Cardiac muscle cell (in vitro differentiated cells and primary cell): ENCODE measurements at regions not wholly inside any gene's neighbourhood (a gene's known extent, or its start where the extent isn't known, plus 50 kb on each side); places are given as distances from the start of the nearest gene placed in this dataset.
"Not testable (repeated sequence)": the region's sequence is repeated elsewhere in the genome, so short reads cannot be mapped to it uniquely, and the experiment has no call there.

Experiments
- DNase-seq, 2 donors: peaks; one replicate each; pipeline versions ENCODE4 v3.0.0 to v3.0.0-alpha.2; 2010 to 2017; ENCODE audit warnings: low read depth in 1 of 2, low spot score in 1 of 2
- H3K27ac ChIP-seq: fragments of 200-600 bp; sonication (generic); 2 replicates; pipeline ENCODE4 v1.5.1; 2016
- H3K27me3 ChIP-seq: fragments of 200-600 bp; sonication (generic); 2 replicates; pipeline ENCODE4 v1.6.0; 2016; ENCODE audit warnings: control low read depth
- H3K36me3 ChIP-seq: fragments of 200-600 bp; sonication (generic); 2 replicates; pipeline ENCODE4 v1.5.1; 2016; ENCODE audit warnings: control low read depth
- H3K4me1 ChIP-seq: fragments of 200-600 bp; sonication (generic); 2 replicates; pipeline ENCODE4 v1.8.1; 2017; ENCODE audit warnings: low read depth, mild to moderate bottlenecking, mixed run types
- H3K4me3 ChIP-seq: fragments of 200-600 bp; sonication (generic); 2 replicates; pipeline ENCODE4 v1.5.1; 2016; ENCODE audit warnings: mild to moderate bottlenecking
- H3K9me3 ChIP-seq: fragments of 200-600 bp; sonication (generic); 2 replicates; pipeline ENCODE4 v1.5.1; 2017; ENCODE audit warnings: low read depth, mild to moderate bottlenecking, control low read depth
- TF ChIP-seq, protein P1 (sequence below): IDR thresholded peaks from 2 replicates; pipeline ENCODE4 v1.5.1; 2012; ENCODE audit warnings: low read depth, mild to moderate bottlenecking, low read length

- no peaks in the 10 kb centered on the region for H3K27me3 ChIP-seq
- no peaks in the 10 kb centered on the region for H3K36me3 ChIP-seq
- H3K9me3 ChIP-seq = no peaks in the 10 kb centered on the region
- TF ChIP-seq, protein P1, sequence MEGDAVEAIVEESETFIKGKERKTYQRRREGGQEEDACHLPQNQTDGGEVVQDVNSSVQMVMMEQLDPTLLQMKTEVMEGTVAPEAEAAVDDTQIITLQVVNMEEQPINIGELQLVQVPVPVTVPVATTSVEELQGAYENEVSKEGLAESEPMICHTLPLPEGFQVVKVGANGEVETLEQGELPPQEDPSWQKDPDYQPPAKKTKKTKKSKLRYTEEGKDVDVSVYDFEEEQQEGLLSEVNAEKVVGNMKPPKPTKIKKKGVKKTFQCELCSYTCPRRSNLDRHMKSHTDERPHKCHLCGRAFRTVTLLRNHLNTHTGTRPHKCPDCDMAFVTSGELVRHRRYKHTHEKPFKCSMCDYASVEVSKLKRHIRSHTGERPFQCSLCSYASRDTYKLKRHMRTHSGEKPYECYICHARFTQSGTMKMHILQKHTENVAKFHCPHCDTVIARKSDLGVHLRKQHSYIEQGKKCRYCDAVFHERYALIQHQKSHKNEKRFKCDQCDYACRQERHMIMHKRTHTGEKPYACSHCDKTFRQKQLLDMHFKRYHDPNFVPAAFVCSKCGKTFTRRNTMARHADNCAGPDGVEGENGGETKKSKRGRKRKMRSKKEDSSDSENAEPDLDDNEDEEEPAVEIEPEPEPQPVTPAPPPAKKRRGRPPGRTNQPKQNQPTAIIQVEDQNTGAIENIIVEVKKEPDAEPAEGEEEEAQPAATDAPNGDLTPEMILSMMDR = no peak
- H3K27ac ChIP-seq = no peak overlapping the region
- peaks cover 25% of the 10 kb centered on the region for H3K4me1 ChIP-seq
- DNase-seq = no peak
- no peak overlapping the region for H3K4me3 ChIP-seq
Observed at GRCh38 chr1:234914606-234915290, 213.9 kb downstream of the TOMM20 start.

DNA sequence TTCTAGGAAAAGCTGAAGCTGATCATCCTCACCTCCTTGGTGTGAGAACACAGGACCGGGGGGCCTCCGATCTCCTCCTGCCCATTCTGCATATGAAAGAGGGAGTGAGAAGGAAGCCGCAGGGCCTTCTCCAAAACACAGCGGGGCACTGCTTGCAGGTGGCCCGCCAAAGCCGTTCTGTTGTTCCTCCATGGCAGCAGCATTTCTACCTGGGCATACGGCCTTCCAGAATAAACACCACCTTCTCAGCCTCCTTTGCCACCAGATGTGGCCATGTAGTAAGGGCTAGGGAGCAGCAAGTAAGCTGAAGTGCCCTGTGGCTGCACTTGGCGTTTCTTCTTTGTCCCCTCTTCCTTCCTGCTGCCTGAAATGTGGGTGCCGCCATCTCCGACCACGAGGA lies 214.9 kb downstream of the TOMM20 start:
- no peak for DNase-seq
- Histone ChIP-seq H3K9me3 (no peaks in the 10 kb centered on the region), H3K36me3 (no peaks in the 10 kb centered on the region), H3K27ac (no peak overlapping the region), H3K4me1 (peaks cover 20% of the 10 kb centered on the region), H3K27me3 (no peaks in the 10 kb centered on the region), H3K4me3 (no peak overlapping the region)
- TF ChIP-seq, protein P1 = no peak

DNA sequence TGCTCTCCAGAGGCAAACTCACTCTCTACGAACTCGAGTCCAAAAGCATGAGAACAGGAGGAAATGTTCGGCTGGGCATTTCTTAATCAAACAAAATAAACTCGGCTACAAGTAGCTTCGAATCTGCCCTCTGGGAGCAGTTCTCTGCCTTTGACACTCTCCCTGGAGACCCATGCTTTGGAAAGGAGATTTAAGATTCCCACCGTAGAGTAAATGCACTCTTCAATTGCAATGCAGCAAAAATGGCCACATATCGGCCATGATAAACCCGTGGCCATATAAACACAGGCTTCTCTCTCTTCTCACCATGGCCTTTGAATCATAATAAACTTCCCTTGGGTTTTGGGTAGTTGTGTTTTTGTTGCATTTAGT lies 215.4 kb downstream of the TOMM20 start:
- TF ChIP-seq, protein P1 = no peak
- H3K4me1 ChIP-seq = peaks cover 15% of the 10 kb centered on the region
- no peaks in the 10 kb centered on the region for H3K36me3 ChIP-seq
- no peak overlapping the region for H3K27ac ChIP-seq
- DNase-seq = no peak
- H3K9me3 ChIP-seq = no peaks in the 10 kb centered on the region
- H3K4me3 ChIP-seq = no peak overlapping the region
- no peaks in the 10 kb centered on the region for H3K27me3 ChIP-seq

DNA sequence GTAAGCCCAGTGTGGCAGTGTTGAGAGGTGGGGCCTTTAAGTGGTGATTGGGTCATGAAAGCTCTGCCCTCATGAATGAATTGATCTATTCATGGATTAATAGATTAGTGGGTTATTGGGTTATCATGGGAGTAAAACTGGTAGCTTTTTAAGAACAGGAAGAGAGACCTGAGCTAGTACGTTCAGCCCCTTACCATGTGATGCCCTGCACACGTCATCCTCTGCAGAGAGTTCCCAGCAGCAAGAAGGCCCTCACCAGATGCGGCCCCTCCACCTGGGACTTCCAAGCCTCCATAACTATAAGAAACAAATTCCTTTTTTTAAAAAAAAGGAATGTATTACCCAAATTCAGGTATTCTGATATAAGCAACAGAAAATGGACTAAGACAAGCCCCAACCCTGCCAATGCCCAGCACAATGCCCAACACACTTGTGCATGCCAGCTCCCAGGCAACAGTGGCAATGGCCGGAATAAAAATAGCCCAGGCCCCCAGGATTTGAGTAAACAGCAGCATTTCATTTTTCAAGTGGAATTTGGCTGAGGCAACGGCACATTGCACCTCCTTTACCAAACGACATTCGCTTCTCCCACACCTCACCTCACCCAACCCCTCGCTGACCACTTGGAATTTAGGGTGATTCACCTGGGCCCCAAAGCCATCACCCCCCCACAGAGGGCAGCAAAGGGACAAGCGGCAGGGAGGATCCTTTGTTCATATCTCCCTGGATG lies 215.9 kb downstream of the TOMM20 start:
- Histone ChIP-seq H3K4me1 (peaks cover 14% of the 10 kb centered on the region), H3K27me3 (no peaks in the 10 kb centered on the region), H3K9me3 (no peaks in the 10 kb centered on the region), H3K4me3 (no peak overlapping the region), H3K36me3 (no peaks in the 10 kb centered on the region), H3K27ac (no peak overlapping the region)
- TF ChIP-seq, protein P1 = no peak
- DNase-seq = no peak

DNA sequence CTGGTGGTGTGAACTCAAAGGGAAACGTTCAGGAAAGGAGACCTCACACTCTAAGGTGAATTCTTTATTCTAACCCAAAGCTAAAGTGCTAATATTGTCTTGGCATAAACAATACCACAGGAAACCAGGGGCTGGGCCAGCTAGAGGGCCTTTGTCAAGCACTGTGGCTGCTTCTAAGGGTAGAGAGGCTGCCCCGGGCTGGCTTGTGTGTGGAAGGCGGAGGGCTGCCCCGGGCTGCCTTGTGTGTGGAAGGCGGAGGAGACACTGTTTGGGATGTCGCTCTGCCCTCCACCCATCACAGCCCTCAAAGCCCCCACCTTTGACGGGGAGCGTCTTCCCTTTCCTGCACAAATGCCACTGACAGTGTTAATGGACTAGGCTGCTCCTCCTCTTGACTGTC lies 216.8 kb downstream of the TOMM20 start:
- no peak overlapping the region for H3K4me3 ChIP-seq
- peaks cover 17% of the 10 kb centered on the region for H3K4me1 ChIP-seq
- TF ChIP-seq, protein P1 = no peak
- H3K36me3 ChIP-seq = no peaks in the 10 kb centered on the region
- DNase-seq = no peak
- H3K27me3 ChIP-seq = no peaks in the 10 kb centered on the region
- no peaks in the 10 kb centered on the region for H3K9me3 ChIP-seq
- no peak overlapping the region for H3K27ac ChIP-seq

- not testable (repeated sequence) for H3K27ac ChIP-seq, H3K9me3 ChIP-seq, H3K27me3 ChIP-seq, H3K4me3 ChIP-seq, H3K36me3 ChIP-seq, DNase-seq
- peaks cover 16% of the 10 kb centered on the region for H3K4me1 ChIP-seq
Observed at GRCh38 chr1:234911136-234911535, 217.5 kb downstream of the TOMM20 start.
